HCEC 1CT (cell line): ENCODE measurements at regions not wholly inside any gene's neighbourhood (a gene's known extent, or its start where the extent isn't known, plus 50 kb on each side); places are given as distances from the start of the nearest gene placed in this dataset.
"Not testable (repeated sequence)": the region's sequence is repeated elsewhere in the genome, so short reads cannot be mapped to it uniquely, and the experiment has no call there.

ENCODE experiments used
- DNase-seq: peaks from one replicate; pipeline ENCODE4 v3.0.0-alpha.2; 2017

- DNase-seq = no peak
Observed at GRCh38 chr6:22349051-22349450, 52.2 kb upstream of the PRL start.

GRCh38 chr6:22349528-22349927 lies 52.7 kb upstream of the PRL start:
- DNase-seq = no peak

- no peak for DNase-seq
Observed at GRCh38 chr6:22350109-22350508, 53.3 kb upstream of the PRL start.

- DNase-seq = no peak
Observed at GRCh38 chr6:22353101-22353500, 56.3 kb upstream of the PRL start.

GRCh38 chr6:22356362-22356940 lies 59.6 kb upstream of the PRL start:
- no peak for DNase-seq

GRCh38 chr6:22357724-22358189 lies 60.9 kb upstream of the PRL start:
- DNase-seq = no peak

- DNase-seq = no peak
Observed at GRCh38 chr6:22361576-22361975, 64.7 kb upstream of the PRL start.

GRCh38 chr6:22362361-22362760 lies 65.5 kb upstream of the PRL start:
- no peak for DNase-seq

GRCh38 chr6:22363166-22363713 lies 66.4 kb upstream of the PRL start:
- DNase-seq = no peak

GRCh38 chr6:22363714-22364239 lies 66.9 kb upstream of the PRL start:
- DNase-seq = no peak

- no peak for DNase-seq
Observed at GRCh38 chr6:22364306-22364705, 67.5 kb upstream of the PRL start.

- no peak for DNase-seq
Observed at GRCh38 chr6:22366214-22366613, 69.4 kb upstream of the PRL start.

- DNase-seq = no peak
Observed at GRCh38 chr6:22367346-22367745, 70.5 kb upstream of the PRL start.

GRCh38 chr6:22368794-22369193 lies 72.0 kb upstream of the PRL start:
- no peak for DNase-seq

- DNase-seq = no peak
Observed at GRCh38 chr6:22372922-22373321, 76.1 kb upstream of the PRL start.

- not testable (repeated sequence) for DNase-seq
Observed at GRCh38 chr6:22374950-22375349, 78.1 kb upstream of the PRL start.

- not testable (repeated sequence) for DNase-seq
Observed at GRCh38 chr6:22376293-22376692, 79.5 kb upstream of the PRL start.

- not testable (repeated sequence) for DNase-seq
Observed at GRCh38 chr6:22378536-22378935, 81.7 kb upstream of the PRL start.

GRCh38 chr6:22380236-22380635 lies 83.4 kb upstream of the PRL start:
- DNase-seq = no peak

GRCh38 chr6:22381845-22382544 lies 85.2 kb upstream of the PRL start:
- no peak for DNase-seq

- no peak for DNase-seq
Observed at GRCh38 chr6:22383016-22383415, 86.2 kb upstream of the PRL start.

- DNase-seq = no peak
Observed at GRCh38 chr6:22392711-22393110, 95.9 kb upstream of the PRL start.

- DNase-seq = no peak
Observed at GRCh38 chr6:22394691-22395090, 97.9 kb upstream of the PRL start.

- no peak for DNase-seq
Observed at GRCh38 chr6:22399693-22400092, 102.9 kb upstream of the PRL start.
